GM12878 (cell line): ENCODE measurements at regions not wholly inside any gene's neighbourhood (a gene's known extent, or its start where the extent isn't known, plus 50 kb on each side); places are given as distances from the start of the nearest gene placed in this dataset.

Source experiments
- ATAC-seq: fragments of 200-7000 bp; cut with Tn5 transposase; 3 replicates; pipeline ENCODE4 v1.9.1; 2020; ENCODE audit warnings: mild to moderate bottlenecking, moderate library complexity
- BruUV-seq: library from RNA; stranded (reverse); fragments of 400-500 nt; replicated peaks from 2 replicates; lab custom pipeline; 2021; lab: Mats Ljungman, UMichigan
- CTCF ChIA-PET: fragments of 300-600 bp; sonication (Branson Sonifier 250); formaldehyde crosslinking; extraction: SDS; loops from one replicate; lab custom pipeline; 2021; ENCODE audit warnings: inconsistent platforms; lab: Yijun Ruan, JAX
- POLR2A ChIA-PET: fragments of 350-600 bp; formaldehyde crosslinking; extraction: SDS; loops from one replicate; lab custom pipeline; 2021; ENCODE audit warnings: inconsistent platforms; lab: Charles Lee
- RAD21 ChIA-PET: fragments of 300-600 bp; sonication (Branson Sonifier 250); formaldehyde crosslinking; loops from one replicate; lab custom pipeline; 2023; ENCODE audit warnings: antibody characterized with exemption; ENCODE audit not compliant: unreplicated experiment; lab: Charles Lee
- SMC1A ChIA-PET: fragments of 300-600 bp; sonication (Branson Sonifier 250); formaldehyde crosslinking; loops from one replicate; lab custom pipeline; 2023; ENCODE audit not compliant: unreplicated experiment, uncharacterized antibody; lab: Charles Lee
- DNase-seq: peaks from one replicate; pipeline ENCODE4 v3.0.0-alpha.2; 2011; ENCODE audit warnings: low read depth, low spot score
- FAIRE-seq: peaks from 3 replicates; lab custom pipeline; 2011; peaks lifted over from hg19 to GRCh38; lab: Jason Lieb, UNC
- H2AFZ ChIP-seq: 2 replicates; pipeline ENCODE4 v1.6.0; 2011; ENCODE audit warnings: low read depth, low read length, control low read depth; ENCODE audit not compliant: control insufficient read depth
- H3K27ac ChIP-seq: 2 replicates; pipeline ENCODE4 v1.5.1; 2011; ENCODE audit warnings: control low read depth; ENCODE audit not compliant: control insufficient read depth, insufficient read depth
- H3K27me3 ChIP-seq, 2 experiments: replicated peaks in 1 of 2; 2 replicates each; pipeline versions ENCODE4 v1.6.0 to v1.6.1; 2011; ENCODE audit warnings: low read length in 1 of 2; ENCODE audit not compliant: control insufficient read depth in 2 of 2, insufficient read depth in 2 of 2
- H3K36me3 ChIP-seq, 2 experiments: 2 replicates each; pipeline ENCODE4 v1.5.1; 2011; ENCODE audit warnings: low read length in 1 of 2; ENCODE audit not compliant: control insufficient read depth in 2 of 2, insufficient read depth in 2 of 2
- H3K4me1 ChIP-seq: 2 replicates; pipeline ENCODE4 v1.6.1; 2011; ENCODE audit warnings: mild to moderate bottlenecking, low read length, moderate library complexity, mixed read lengths; ENCODE audit not compliant: control insufficient read depth, insufficient read depth
- H3K4me2 ChIP-seq: 2 replicates; pipeline ENCODE4 v1.6.0; 2011; ENCODE audit warnings: control low read depth; ENCODE audit not compliant: control insufficient read depth, insufficient read depth
- H3K4me3 ChIP-seq: fragments of 200-600 bp; sonication (generic); 2 replicates; pipeline ENCODE4 v1.5.1; 2016
- H3K79me2 ChIP-seq: 2 replicates; pipeline ENCODE4 v1.6.0; 2011; ENCODE audit warnings: low read length; ENCODE audit not compliant: control insufficient read depth, insufficient read depth
- H3K9ac ChIP-seq: 2 replicates; pipeline ENCODE4 v1.8.0; 2011; ENCODE audit warnings: low read length, control low read depth, mixed read lengths; ENCODE audit not compliant: control insufficient read depth, insufficient read depth
- H3K9me3 ChIP-seq: replicated peaks from 3 replicates; pipeline ENCODE4 v1.5.1; 2011; ENCODE audit warnings: mild to moderate bottlenecking, low read length; ENCODE audit not compliant: control insufficient read depth, insufficient read depth
- H4K20me1 ChIP-seq: 2 replicates; pipeline ENCODE4 v1.6.0; 2011; ENCODE audit not compliant: control insufficient read depth, insufficient read depth
- BCL11A ChIP-seq: IDR thresholded peaks from 2 replicates; pipeline ENCODE4 v1.6.1; 2011; ENCODE audit warnings: low read depth, low read length
- BMI1 ChIP-seq: fragments of 450-650 bp; IDR thresholded peaks from 2 replicates; pipeline ENCODE4 v1.6.1; 2016; ENCODE audit warnings: mild to moderate bottlenecking, moderate library complexity, borderline replicate concordance
- CTCF ChIP-seq, 3 experiments: IDR thresholded peaks in 2 of 3; conservative IDR thresholded peaks in 1 of 3; 2 replicates each; pipeline ENCODE4 v1.5.1; 2011; ENCODE audit warnings: low read depth in 3 of 3, low read length in 3 of 3, mild to moderate bottlenecking in 3 of 3, control low read depth in 2 of 3, moderate library complexity in 2 of 3, inconsistent platforms in 1 of 3, mixed read lengths in 1 of 3; ENCODE audit not compliant: control insufficient read depth in 2 of 3, insufficient read depth in 1 of 3; ENCODE audit errors: extremely low read depth in 1 of 3
- NR2C2 ChIP-seq: IDR thresholded peaks from 2 replicates; pipeline ENCODE4 v1.6.1; 2011; ENCODE audit warnings: borderline replicate concordance, low read depth; ENCODE audit not compliant: control insufficient read depth, insufficient read length
- NRF1 ChIP-seq: conservative IDR thresholded peaks from 2 replicates; pipeline ENCODE4 v1.6.1; 2011; ENCODE audit warnings: mild to moderate bottlenecking, low read depth, low read length, improper control_type of control experiment
- PKNOX1 ChIP-seq: fragments of 450-650 bp; IDR thresholded peaks from 2 replicates; pipeline ENCODE4 v1.6.1; 2016; ENCODE audit warnings: mild to moderate bottlenecking
- SIX5 ChIP-seq: IDR thresholded peaks from 2 replicates; pipeline ENCODE4 v1.6.1; 2011; ENCODE audit warnings: mild to moderate bottlenecking, low read depth, low read length, moderate library complexity; ENCODE audit not compliant: severe bottlenecking
- SMARCA5 ChIP-seq: fragments of 450-650 bp; IDR thresholded peaks from 2 replicates; pipeline ENCODE4 v1.6.1; 2017; ENCODE audit warnings: mild to moderate bottlenecking
- SMC3 ChIP-seq: IDR thresholded peaks from 2 replicates; pipeline ENCODE4 v1.6.1; 2011; ENCODE audit warnings: low read length, improper control_type of control experiment, borderline replicate concordance
- SUPT20H ChIP-seq: IDR thresholded peaks from 2 replicates; pipeline ENCODE4 v1.6.1; 2011; ENCODE audit warnings: low read depth, mild to moderate bottlenecking, low read length, moderate library complexity, borderline replicate concordance; ENCODE audit not compliant: control insufficient read depth
- WGBS: methylation state at CpG from one replicate; pipeline ENCODE4 v1.1.6; 2016; ENCODE audit warnings: low lambda C conversion rate; ENCODE audit not compliant: insufficient replicate concordance, insufficient coverage; ENCODE audit errors: missing lambda C conversion rate; 5-methylcytosine and 5-hydroxymethylcytosine counted together
- in situ Hi-C: fragments of 300-500 bp; cut with MboI; formaldehyde crosslinking; loops from 9 replicates; pipeline ENCODE4 v1.14.3; 2018; ENCODE audit warnings: mixed read lengths
- intact Hi-C: fragments of 100-400 bp; cut with micrococcal nuclease; formaldehyde crosslinking; loops from one replicate; pipeline ENCODE4 v1.14.2; 2022; ENCODE audit not compliant: unreplicated experiment
- TF ChIP-seq, protein P1 (sequence below): IDR thresholded peaks from 2 replicates; pipeline ENCODE4 v1.6.1; 2012; ENCODE audit warnings: low read depth, low read length, improper control_type of control experiment
- TF ChIP-seq, protein P2 (sequence below): fragments of 150-350 bp; IDR thresholded peaks from 2 replicates; pipeline ENCODE4 v1.6.1; 2016; ENCODE audit warnings: low read depth, low read length
- TF ChIP-seq, protein P3 (sequence below): IDR thresholded peaks from 2 replicates; pipeline ENCODE4 v1.6.1; 2011; ENCODE audit warnings: low read depth, low read length, improper control_type of control experiment, borderline replicate concordance

DNA sequence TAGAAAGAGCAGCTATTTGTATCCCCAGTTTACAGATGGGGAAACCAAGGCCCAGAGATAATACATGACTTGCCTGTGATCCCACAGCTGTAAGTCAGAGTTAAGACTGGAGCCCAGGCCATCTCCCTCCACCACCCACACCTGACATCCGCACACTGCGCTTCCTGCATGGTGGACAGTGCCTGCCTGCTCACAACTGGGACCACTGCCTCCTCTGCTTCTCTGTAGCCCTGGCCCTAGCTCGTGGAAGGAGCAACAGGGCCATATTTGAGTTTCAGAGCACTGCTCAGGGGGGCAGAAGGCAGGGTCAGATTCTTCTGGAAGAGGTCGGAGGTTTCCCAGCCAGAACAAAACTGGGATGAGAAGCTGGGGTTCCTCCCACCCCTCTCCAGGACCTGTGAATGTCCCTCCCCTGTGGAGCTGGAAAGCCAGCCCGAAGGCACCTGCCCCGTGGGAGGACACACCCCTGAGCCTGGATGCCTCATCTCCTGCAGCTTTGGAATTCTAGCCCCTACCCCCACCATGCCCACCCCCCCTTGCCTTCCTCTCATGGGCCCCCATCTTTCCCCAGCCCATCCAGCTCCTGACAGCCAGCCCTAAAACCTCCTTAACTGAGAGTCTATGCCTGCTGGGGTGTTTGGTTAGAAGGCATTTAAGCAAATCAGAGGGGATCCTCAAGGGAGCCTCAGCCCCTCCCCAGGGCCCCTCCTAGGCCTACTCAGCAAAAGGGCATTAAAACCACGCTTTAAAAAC is 100.1 kb downstream of the TPRA1 start:
- 16% methylated on average over 7 of the region's 7 CpGs for WGBS
- no peaks in the 10 kb centered on the region for H3K9me3 ChIP-seq
- in situ Hi-C loops, result no loop called here
- H3K4me2 ChIP-seq, result no peak overlapping the region
- peaks cover 1% of the 10 kb centered on the region; the same call in 1 of the 2 replicates for H3K4me1 ChIP-seq
- intact Hi-C loops, result no loop called here
- ChIA-PET CTCF (no interaction called here), POLR2A (interaction anchor here (0.6 kb wide), 1 partner anchor 8 kb away, joined by 3 read pairs; no protein-coding TSS in a partner anchor), SMC1A (no interaction called here), RAD21 (no interaction called here)
- no TSS peak for BruUV-seq
- no peaks in the 10 kb centered on the region for H4K20me1 ChIP-seq
- no peaks in the 10 kb centered on the region for H3K36me3 ChIP-seq
- H2AFZ ChIP-seq, result no peak overlapping the region
- DNase-seq (no peak), FAIRE-seq (no peak), ATAC-seq (no peak)
- no peaks in the 10 kb centered on the region; a peak in 1 of 4 replicates for H3K27me3 ChIP-seq
- H3K27ac ChIP-seq, result no peak overlapping the region
- H3K4me3 ChIP-seq, result no peak overlapping the region
- no peak for TF ChIP-seq SUPT20H
- no peak for TF ChIP-seq SMARCA5
- TF ChIP-seq, protein P1, sequence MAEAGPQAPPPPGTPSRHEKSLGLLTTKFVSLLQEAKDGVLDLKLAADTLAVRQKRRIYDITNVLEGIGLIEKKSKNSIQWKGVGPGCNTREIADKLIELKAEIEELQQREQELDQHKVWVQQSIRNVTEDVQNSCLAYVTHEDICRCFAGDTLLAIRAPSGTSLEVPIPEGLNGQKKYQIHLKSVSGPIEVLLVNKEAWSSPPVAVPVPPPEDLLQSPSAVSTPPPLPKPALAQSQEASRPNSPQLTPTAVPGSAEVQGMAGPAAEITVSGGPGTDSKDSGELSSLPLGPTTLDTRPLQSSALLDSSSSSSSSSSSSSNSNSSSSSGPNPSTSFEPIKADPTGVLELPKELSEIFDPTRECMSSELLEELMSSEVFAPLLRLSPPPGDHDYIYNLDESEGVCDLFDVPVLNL, result no peak
- TF ChIP-seq PKNOX1, result no peak
- TF ChIP-seq CTCF (IDR thresholded peaks at IDR 0.05 in 2 of 3, conservative IDR thresholded peaks at IDR 0.05 in 1 of 3; ENCODE audit: control insufficient read depth in 2 of 3, extremely low read depth in 1 of 3, insufficient read depth in 1 of 3, low read depth in 3 of 3, low read length in 3 of 3), result no peak
- TF ChIP-seq, protein P2, sequence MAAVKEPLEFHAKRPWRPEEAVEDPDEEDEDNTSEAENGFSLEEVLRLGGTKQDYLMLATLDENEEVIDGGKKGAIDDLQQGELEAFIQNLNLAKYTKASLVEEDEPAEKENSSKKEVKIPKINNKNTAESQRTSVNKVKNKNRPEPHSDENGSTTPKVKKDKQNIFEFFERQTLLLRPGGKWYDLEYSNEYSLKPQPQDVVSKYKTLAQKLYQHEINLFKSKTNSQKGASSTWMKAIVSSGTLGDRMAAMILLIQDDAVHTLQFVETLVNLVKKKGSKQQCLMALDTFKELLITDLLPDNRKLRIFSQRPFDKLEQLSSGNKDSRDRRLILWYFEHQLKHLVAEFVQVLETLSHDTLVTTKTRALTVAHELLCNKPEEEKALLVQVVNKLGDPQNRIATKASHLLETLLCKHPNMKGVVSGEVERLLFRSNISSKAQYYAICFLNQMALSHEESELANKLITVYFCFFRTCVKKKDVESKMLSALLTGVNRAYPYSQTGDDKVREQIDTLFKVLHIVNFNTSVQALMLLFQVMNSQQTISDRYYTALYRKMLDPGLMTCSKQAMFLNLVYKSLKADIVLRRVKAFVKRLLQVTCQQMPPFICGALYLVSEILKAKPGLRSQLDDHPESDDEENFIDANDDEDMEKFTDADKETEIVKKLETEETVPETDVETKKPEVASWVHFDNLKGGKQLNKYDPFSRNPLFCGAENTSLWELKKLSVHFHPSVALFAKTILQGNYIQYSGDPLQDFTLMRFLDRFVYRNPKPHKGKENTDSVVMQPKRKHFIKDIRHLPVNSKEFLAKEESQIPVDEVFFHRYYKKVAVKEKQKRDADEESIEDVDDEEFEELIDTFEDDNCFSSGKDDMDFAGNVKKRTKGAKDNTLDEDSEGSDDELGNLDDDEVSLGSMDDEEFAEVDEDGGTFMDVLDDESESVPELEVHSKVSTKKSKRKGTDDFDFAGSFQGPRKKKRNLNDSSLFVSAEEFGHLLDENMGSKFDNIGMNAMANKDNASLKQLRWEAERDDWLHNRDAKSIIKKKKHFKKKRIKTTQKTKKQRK, result no peak
- TF ChIP-seq, protein P3, sequence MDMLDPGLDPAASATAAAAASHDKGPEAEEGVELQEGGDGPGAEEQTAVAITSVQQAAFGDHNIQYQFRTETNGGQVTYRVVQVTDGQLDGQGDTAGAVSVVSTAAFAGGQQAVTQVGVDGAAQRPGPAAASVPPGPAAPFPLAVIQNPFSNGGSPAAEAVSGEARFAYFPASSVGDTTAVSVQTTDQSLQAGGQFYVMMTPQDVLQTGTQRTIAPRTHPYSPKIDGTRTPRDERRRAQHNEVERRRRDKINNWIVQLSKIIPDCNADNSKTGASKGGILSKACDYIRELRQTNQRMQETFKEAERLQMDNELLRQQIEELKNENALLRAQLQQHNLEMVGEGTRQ, result no peak
- TF ChIP-seq SMC3, result no peak
- TF ChIP-seq NRF1, result no peak
- no peak for TF ChIP-seq BCL11A
- no peak for TF ChIP-seq BMI1
- no peak for TF ChIP-seq NR2C2
- no peak for TF ChIP-seq SIX5
- H3K9ac ChIP-seq, result no peak overlapping the region
- no peaks in the 10 kb centered on the region for H3K79me2 ChIP-seq
